ENCODE measurements at regions not wholly inside any gene's neighbourhood (a gene's known extent, or its start where the extent isn't known, plus 50 kb on each side); places are given as distances from the start of the nearest gene placed in this dataset.
A peak's percentile ranks its signal among the peaks of the same experiment; 100 is the strongest.

DNA sequence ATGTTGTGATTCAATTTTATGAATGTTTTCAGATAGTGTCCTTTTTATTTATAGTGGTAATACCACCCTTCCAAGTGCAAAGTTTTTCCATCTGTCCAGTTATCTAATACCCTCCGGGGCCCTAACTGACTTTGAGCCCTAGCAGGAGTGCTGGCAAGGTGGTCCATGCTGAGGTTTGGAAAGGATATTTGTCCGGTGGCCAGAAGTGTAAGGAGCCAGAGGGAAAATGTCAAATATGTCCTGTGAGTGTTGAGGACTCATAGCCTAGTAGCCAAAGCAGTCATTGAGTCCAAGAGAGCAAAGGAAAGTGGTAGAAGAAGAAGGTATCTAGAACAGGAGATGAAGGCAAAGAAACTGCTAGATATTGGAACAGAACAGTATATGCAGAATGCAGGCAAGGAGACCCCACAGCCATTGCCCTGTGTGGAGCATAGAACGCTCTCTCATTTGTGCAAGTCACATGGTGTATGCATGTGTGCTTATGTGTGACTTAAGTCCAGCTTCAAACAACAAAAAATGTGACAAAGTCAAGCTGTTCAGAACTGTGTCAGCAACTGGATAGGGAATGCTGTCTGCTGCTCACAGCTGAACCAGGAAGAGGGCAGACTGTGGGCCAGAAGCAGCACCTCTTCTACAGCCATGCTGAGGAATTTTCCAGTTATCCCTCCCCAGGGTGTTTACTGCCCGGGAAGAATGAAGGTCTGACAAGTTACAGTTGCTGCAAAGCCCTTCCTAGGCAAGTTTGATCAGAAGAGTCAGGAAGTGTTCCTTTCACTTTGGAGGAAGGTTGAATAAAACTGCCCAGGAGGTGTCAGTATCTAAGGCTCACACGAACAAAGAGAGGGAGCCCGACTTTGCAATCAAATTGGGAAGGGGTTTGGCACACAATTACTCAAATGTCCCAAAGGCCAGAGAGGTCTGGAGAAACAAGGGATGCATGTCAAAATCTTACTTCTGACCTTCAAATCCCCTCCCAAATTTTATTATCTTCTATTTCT, 463.3 kb upstream of the DMAC1 start:
- TF ChIP-seq, protein P1, sequence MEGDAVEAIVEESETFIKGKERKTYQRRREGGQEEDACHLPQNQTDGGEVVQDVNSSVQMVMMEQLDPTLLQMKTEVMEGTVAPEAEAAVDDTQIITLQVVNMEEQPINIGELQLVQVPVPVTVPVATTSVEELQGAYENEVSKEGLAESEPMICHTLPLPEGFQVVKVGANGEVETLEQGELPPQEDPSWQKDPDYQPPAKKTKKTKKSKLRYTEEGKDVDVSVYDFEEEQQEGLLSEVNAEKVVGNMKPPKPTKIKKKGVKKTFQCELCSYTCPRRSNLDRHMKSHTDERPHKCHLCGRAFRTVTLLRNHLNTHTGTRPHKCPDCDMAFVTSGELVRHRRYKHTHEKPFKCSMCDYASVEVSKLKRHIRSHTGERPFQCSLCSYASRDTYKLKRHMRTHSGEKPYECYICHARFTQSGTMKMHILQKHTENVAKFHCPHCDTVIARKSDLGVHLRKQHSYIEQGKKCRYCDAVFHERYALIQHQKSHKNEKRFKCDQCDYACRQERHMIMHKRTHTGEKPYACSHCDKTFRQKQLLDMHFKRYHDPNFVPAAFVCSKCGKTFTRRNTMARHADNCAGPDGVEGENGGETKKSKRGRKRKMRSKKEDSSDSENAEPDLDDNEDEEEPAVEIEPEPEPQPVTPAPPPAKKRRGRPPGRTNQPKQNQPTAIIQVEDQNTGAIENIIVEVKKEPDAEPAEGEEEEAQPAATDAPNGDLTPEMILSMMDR (IDR thresholded peaks at IDR 0.05) = no peak
- Histone ChIP-seq H3K4me3 (peak overlapping the region; percentile 7), H3K27ac (peak overlapping the region in 1 of 2 donors; percentile 61)
- no peak for DNase-seq (ENCODE audit: low spot score)

GRCh38 chr9:8261737-8262136, 462.2 kb upstream of the DMAC1 start:
- peak overlapping the region in 1 of 2 donors; percentile 17 for H3K27ac ChIP-seq
- DNase-seq (ENCODE audit: low spot score) = no peak
- no peak overlapping the region for H3K4me3 ChIP-seq
- TF ChIP-seq, protein P1 (IDR thresholded peaks at IDR 0.05) = no peak

- Histone ChIP-seq H3K27ac (no peak overlapping the region), H3K4me3 (no peak overlapping the region)
- no peak for DNase-seq (ENCODE audit: low spot score)
- TF ChIP-seq, protein P1 (IDR thresholded peaks at IDR 0.05) = no peak
Measured at GRCh38 chr9:8259028-8259427, 459.4 kb upstream of the DMAC1 start.

DNA sequence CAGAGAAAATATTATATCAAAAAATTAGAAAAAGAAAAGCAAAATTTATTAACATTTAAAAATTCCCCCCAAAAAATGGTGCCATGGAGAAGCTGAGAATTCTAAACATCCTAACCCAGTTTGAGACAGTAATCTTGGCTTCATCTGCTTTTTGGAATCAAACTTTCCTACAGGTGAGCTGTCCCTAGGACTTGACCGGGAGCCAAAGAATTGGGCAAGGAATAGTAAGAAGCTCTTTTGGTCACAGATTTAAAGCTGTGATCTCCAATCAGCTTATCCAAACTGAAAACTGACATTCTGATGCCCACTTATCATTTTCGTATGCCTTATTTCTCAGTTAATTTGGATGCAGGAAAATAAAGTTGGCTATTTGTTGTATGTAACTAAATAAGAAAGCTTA, 457.3 kb upstream of the DMAC1 start:
- TF ChIP-seq, protein P1 (IDR thresholded peaks at IDR 0.05) = no peak
- DNase-seq (ENCODE audit: low spot score) = no peak
- no peak overlapping the region for H3K4me3 ChIP-seq
- H3K27ac ChIP-seq = no peak overlapping the region

DNA sequence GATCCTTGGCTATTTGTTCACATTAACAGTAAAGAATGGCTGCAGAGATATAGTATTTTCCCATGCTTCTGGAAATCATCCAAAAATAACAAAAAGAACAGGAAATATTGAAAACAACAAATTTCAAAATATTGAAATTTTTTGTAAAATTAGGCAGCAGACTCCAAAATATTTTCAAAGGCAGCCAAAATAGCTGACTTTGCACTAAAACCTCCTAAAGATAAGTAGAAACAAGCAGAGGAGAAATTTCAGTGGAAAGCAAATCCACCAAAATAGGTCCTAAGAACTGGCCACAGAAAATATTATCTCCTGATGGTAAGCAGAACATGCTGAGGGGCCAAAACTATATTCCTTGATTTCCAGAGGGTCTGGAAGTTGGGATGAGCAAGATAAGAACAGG, 456.3 kb upstream of the DMAC1 start:
- TF ChIP-seq, protein P1 (IDR thresholded peaks at IDR 0.05) = no peak
- DNase-seq (ENCODE audit: low spot score) = no peak
- H3K4me3 ChIP-seq = no peak overlapping the region
- H3K27ac ChIP-seq = no peak overlapping the region

- no peak for DNase-seq (ENCODE audit: low spot score)
- H3K27ac ChIP-seq = no peak overlapping the region
- no peak overlapping the region for H3K4me3 ChIP-seq
- TF ChIP-seq, protein P1 (IDR thresholded peaks at IDR 0.05) = no peak
Measured at GRCh38 chr9:8254541-8254940, 455.0 kb upstream of the DMAC1 start.

- Histone ChIP-seq H3K27ac (no peak overlapping the region), H3K4me3 (no peak overlapping the region)
- TF ChIP-seq, protein P1 (IDR thresholded peaks at IDR 0.05) = no peak
- DNase-seq (ENCODE audit: low spot score) = no peak
Measured at GRCh38 chr9:8252445-8252844, 452.9 kb upstream of the DMAC1 start.

Data from coronary artery (tissue), 2 donors.